Common myeloid progenitor, CD34-positive (primary cell): ENCODE measurements at regions not wholly inside any gene's neighbourhood (a gene's known extent, or its start where the extent isn't known, plus 50 kb on each side); places are given as distances from the start of the nearest gene placed in this dataset.

Experiments used
- CTCF ChIA-PET: fragments of 350-600 bp; sonication (Branson Sonifier 250); formaldehyde crosslinking; loops from one replicate; lab custom pipeline; 2021; ENCODE audit warnings: antibody characterized with exemption; lab: Charles Lee
- POLR2A ChIA-PET: fragments of 350-600 bp; sonication (Branson Sonifier 250); formaldehyde crosslinking; loops from one replicate; lab custom pipeline; 2021; ENCODE audit warnings: antibody characterized with exemption; lab: Charles Lee
- DNase-seq, 3 donors: peaks; one replicate each; pipeline versions ENCODE4 v3.0.0 to v3.0.0-alpha.2; 2013
- H3K27ac ChIP-seq, 2 experiments: 1 replicate in 1 of 2; 2 replicates in 1 of 2; pipeline ENCODE4 v1.7.0; 2013; ENCODE audit warnings: inconsistent platforms in 2 of 2, low read length in 2 of 2, mild to moderate bottlenecking in 2 of 2, low read depth in 1 of 2, moderate library complexity in 1 of 2; ENCODE audit not compliant: severe bottlenecking in 2 of 2, insufficient read depth in 1 of 2, poor library complexity in 1 of 2
- H3K27me3 ChIP-seq, 5 experiments: replicated peaks in 2 of 5; 1 replicate in 3 of 5; 2 replicates in 2 of 5; pipeline versions ENCODE4 v1.6.1 to v1.7.0; 2013; ENCODE audit warnings: low read length in 4 of 5, mild to moderate bottlenecking in 2 of 5, moderate library complexity in 2 of 5, inconsistent platforms in 1 of 5; ENCODE audit not compliant: insufficient read depth in 5 of 5, control insufficient read depth in 4 of 5
- H3K36me3 ChIP-seq, 4 experiments: 1 replicate in 2 of 4; 2 replicates in 2 of 4; pipeline versions ENCODE4 v1.6.1 to v1.7.0; 2013; ENCODE audit warnings: low read length in 3 of 4, control low read depth in 1 of 4, mild to moderate bottlenecking in 1 of 4; ENCODE audit not compliant: control insufficient read depth in 4 of 4, insufficient read depth in 4 of 4
- H3K4me1 ChIP-seq, 4 experiments: 1 replicate in 3 of 4; 2 replicates in 1 of 4; pipeline versions ENCODE4 v1.6.1 to v1.7.1; 2013; ENCODE audit warnings: low read length in 3 of 4, mild to moderate bottlenecking in 3 of 4, control low read depth in 1 of 4, inconsistent platforms in 1 of 4, moderate library complexity in 1 of 4; ENCODE audit not compliant: control insufficient read depth in 4 of 4, insufficient read depth in 4 of 4; ENCODE audit errors: control extremely low read depth in 1 of 4
- H3K4me3 ChIP-seq, 7 experiments: 1 replicate in 4 of 7; 2 replicates in 3 of 7; pipeline versions ENCODE4 v1.5.1 to v1.7.0; 2013; ENCODE audit warnings: mild to moderate bottlenecking in 7 of 7, low read length in 6 of 7, moderate library complexity in 6 of 7, inconsistent platforms in 2 of 7, low read depth in 2 of 7, control low read depth in 1 of 7; ENCODE audit not compliant: insufficient read depth in 4 of 7, control insufficient read depth in 1 of 7; ENCODE audit errors: extremely low read depth in 1 of 7
- H3K9me3 ChIP-seq, 5 experiments: 1 replicate in 4 of 5; 2 replicates in 1 of 5; pipeline versions ENCODE4 v1.6.1 to v1.7.1; 2013; ENCODE audit warnings: low read length in 4 of 5, mild to moderate bottlenecking in 2 of 5, inconsistent platforms in 1 of 5, low read depth in 1 of 5, moderate library complexity in 1 of 5; ENCODE audit not compliant: control insufficient read depth in 4 of 5, insufficient read depth in 2 of 5; ENCODE audit errors: control extremely low read depth in 1 of 5
- WGBS: methylation state at CpG from one replicate; pipeline ENCODE4 v1.1.5; 2013; ENCODE audit not compliant: insufficient coverage; 5-methylcytosine and 5-hydroxymethylcytosine counted together

DNA sequence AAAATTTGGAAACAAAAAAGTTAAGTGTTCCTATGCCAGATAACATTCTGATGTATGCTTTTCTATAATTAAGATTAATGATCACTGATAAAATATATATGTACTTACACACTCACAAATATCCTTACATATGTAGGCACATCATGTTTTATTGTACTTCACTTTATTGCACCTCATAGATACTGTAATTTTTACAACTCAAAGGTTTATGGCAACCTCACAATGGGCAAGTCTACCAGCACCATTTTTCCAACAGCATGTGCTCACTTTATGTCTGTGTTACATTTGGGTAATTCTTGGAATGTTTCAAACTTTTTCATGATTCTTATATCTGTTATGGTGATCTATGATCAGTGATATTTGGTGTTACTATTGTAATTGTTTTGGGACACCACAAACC, 57.8 kb upstream of the GPRIN3 start:
- Histone ChIP-seq H3K27me3 (no peaks in the 10 kb centered on the region), H3K4me1 (no peaks in the 10 kb centered on the region), H3K27ac (no peak overlapping the region), H3K9me3 (peaks cover 0 to 8% (median 2%) of the 10 kb centered on the region in 5 experiments), H3K36me3 (no peaks in the 10 kb centered on the region), H3K4me3 (no peak overlapping the region)
- DNase-seq = no peak
- POLR2A ChIA-PET = no interaction called here
- CTCF ChIA-PET = no interaction called here

DNA sequence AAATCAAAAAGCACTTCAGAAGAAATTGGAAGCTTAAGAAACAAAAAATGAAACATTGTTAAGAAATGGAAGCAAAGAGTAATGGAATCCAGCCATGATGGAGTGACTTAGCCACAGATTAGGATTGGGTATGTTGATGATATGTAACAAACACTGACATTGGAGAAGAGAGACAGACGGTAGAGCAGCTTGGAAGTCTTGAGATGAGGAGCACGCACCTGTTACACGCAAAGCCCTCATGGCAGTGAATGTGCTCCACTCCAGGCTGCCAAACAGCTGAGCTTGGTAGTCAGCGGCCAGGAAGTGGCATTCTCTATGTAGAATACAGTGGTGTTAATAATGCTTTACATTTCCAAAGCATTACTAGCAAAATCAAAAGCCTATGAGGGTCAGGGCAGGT, 56.9 kb upstream of the GPRIN3 start:
- CTCF ChIA-PET = no interaction called here
- Histone ChIP-seq H3K36me3 (no peaks in the 10 kb centered on the region), H3K27me3 (no peaks in the 10 kb centered on the region), H3K4me3 (no peak overlapping the region), H3K4me1 (no peaks in the 10 kb centered on the region), H3K9me3 (peaks cover 0 to 8% (median 2%) of the 10 kb centered on the region in 5 experiments), H3K27ac (no peak overlapping the region)
- DNase-seq = no peak
- POLR2A ChIA-PET = no interaction called here
- 100% methylated on average over 2 of the region's 4 CpGs for whole genome bisulfite sequencing

- H3K36me3 ChIP-seq = no peaks in the 10 kb centered on the region
- H3K4me3 ChIP-seq = no peak overlapping the region
- H3K27ac ChIP-seq = no peak overlapping the region
- POLR2A ChIA-PET = no interaction called here
- H3K27me3 ChIP-seq = no peaks in the 10 kb centered on the region
- no peaks in the 10 kb centered on the region for H3K4me1 ChIP-seq
- H3K9me3 ChIP-seq = peaks cover 0 to 8% (median 2%) of the 10 kb centered on the region in 5 experiments
- CTCF ChIA-PET = no interaction called here
- WGBS = over 99% methylated on average over 6 of the region's 7 CpGs
- no peak for DNase-seq
Measured at GRCh38 chr4:89363786-89364185, 56.2 kb upstream of the GPRIN3 start.

- ChIA-PET CTCF (interaction anchor here (1.0 to 1.4 kb wide), 3 partner anchors 42 to 104 kb away, joined by 3 to 4 read pairs (median 4); no protein-coding TSS in a partner anchor), POLR2A (no interaction called here)
- H3K36me3 ChIP-seq = no peaks in the 10 kb centered on the region
- H3K4me3 ChIP-seq = no peak overlapping the region
- H3K9me3 ChIP-seq = no peaks in the 10 kb centered on the region
- no peak overlapping the region for H3K27ac ChIP-seq
- H3K27me3 ChIP-seq = no peaks in the 10 kb centered on the region
- WGBS = 97% methylated on average over 4 of the region's 9 CpGs
- no peak for DNase-seq
- no peaks in the 10 kb centered on the region for H3K4me1 ChIP-seq
Measured at GRCh38 chr4:89358935-89359638, 51.5 kb upstream of the GPRIN3 start.

GRCh38 chr4:89357787-89358186, 50.2 kb upstream of the GPRIN3 start:
- CTCF ChIA-PET = no interaction called here
- no peak for DNase-seq
- H3K4me1 ChIP-seq = no peaks in the 10 kb centered on the region
- POLR2A ChIA-PET = no interaction called here
- no peaks in the 10 kb centered on the region for H3K27me3 ChIP-seq
- H3K27ac ChIP-seq = no peak overlapping the region
- H3K9me3 ChIP-seq = no peaks in the 10 kb centered on the region
- no peak overlapping the region for H3K4me3 ChIP-seq
- H3K36me3 ChIP-seq = no peaks in the 10 kb centered on the region
- WGBS = 100% methylated on average over 2 of the region's 3 CpGs
